ENCODE measurements at regions not wholly inside any gene's neighbourhood (a gene's known extent, or its start where the extent isn't known, plus 50 kb on each side); places are given as distances from the start of the nearest gene placed in this dataset.

DNA sequence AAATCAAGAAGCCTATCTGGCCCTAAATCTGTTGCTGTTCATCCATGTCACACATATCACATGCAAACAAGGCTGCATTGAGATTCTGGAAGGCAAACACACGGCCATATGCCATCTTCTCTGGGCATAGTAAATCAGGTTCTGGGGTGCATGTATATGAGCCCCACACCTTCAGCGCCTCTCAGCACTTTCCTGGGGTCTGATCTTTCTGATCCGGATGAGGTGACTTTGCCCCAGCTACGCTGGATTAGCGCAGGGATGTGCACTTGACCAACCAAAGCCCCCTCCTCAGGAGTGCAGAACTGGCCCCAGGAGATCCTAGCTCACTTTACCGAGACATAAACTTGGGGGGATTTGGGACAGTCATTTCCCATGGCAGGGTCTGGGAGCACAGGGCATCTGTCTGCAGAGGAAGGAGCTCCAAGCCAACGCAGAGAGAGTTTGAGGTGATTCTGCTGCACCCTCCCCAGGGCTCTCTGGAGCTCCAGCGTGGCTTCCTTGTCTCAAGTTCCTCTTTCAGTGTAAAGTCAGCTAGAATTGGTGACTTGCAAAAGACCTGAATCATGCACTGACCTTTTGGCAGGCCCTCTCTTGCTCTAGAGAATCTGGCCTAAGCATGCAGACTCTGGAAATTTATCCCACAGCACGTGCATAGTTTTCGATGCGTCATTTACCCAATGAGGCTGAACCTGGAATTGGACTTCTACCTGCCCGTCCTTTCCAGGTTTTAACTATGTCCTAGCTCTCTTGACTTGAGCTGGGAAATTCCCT lies 63.5 kb upstream of the KLF13 start (continued):
- TF ChIP-seq, protein P1, sequence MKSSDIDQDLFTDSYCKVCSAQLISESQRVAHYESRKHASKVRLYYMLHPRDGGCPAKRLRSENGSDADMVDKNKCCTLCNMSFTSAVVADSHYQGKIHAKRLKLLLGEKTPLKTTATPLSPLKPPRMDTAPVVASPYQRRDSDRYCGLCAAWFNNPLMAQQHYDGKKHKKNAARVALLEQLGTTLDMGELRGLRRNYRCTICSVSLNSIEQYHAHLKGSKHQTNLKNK (CRISPR knock-in tag; IDR thresholded peaks at IDR 0.05) = no peak

DNA sequence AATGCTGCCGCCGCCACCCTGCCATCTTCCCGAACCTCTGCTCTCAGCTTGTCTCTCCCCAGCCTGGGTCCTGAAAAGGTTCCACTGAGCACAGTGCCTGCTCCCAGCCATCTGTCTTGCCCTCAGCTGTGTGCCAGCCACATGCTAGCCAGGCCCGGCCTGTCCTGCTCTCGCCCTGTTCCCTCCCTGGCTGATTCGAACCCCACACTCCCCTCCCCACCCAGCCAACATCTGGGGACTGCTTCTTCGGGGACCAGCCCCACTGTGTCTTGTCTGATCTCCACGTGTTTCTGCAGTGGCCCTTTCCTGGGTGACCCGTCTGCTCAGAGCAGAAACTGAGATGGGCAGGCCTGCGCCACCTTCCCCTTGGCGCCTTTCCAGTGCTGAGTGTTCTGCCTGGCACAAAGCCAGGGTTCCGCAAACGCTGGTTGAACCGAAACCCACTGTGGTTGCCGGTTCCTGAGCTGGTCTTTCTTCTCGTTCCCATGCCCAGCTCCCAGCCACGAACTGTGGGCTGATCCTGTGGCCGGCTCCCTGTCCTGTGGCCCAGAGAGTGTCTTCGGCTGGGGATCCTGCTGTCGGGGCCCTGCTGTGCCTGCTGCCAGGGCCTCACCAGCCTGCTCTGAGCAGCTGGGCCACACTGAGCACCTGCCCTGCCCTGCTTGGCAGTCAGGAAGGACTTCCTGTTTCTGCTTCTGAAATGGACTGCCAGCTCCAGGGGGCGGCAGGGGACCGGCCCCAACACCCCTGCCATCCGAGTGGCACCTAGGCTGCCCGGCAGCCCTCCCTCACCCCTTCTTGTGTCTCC lies 62.7 kb upstream of the KLF13 start:
- ChIA-PET POLR2A (no interaction called here), CTCF (interaction anchor here (0.7 to 2.0 kb wide), 5 partner anchors 135 to 262 kb away, joined by 3 to 7 read pairs (median 4); no protein-coding TSS in a partner anchor)
- Mint-ChIP-seq H3K4me1 (peaks cover 8% of the 10 kb centered on the region; the same call in 1 of the 2 replicates), H3K27me3 (ENCODE audit: low read depth) (no peaks in the 10 kb centered on the region), H3K9me3 (no peaks in the 10 kb centered on the region), H3K36me3 (no peaks in the 10 kb centered on the region), H3K4me3 (no peak overlapping the region), H3K27ac (no peak overlapping the region)
- DNase-seq (ENCODE audit: low spot score) (peak; percentile 7), ATAC-seq (no peak)
- TF ChIP-seq, protein P1 (CRISPR knock-in tag; IDR thresholded peaks at IDR 0.05) = no peak
- TF ChIP-seq, protein P2, sequence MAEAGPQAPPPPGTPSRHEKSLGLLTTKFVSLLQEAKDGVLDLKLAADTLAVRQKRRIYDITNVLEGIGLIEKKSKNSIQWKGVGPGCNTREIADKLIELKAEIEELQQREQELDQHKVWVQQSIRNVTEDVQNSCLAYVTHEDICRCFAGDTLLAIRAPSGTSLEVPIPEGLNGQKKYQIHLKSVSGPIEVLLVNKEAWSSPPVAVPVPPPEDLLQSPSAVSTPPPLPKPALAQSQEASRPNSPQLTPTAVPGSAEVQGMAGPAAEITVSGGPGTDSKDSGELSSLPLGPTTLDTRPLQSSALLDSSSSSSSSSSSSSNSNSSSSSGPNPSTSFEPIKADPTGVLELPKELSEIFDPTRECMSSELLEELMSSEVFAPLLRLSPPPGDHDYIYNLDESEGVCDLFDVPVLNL (CRISPR knock-in tag; IDR thresholded peaks at IDR 0.05; ENCODE audit: borderline replicate concordance, low read depth) = no peak
- TF ChIP-seq OVOL2 (CRISPR knock-in tag; IDR thresholded peaks at IDR 0.05; ENCODE audit: borderline replicate concordance) = no peak
- TF ChIP-seq, protein P3, sequence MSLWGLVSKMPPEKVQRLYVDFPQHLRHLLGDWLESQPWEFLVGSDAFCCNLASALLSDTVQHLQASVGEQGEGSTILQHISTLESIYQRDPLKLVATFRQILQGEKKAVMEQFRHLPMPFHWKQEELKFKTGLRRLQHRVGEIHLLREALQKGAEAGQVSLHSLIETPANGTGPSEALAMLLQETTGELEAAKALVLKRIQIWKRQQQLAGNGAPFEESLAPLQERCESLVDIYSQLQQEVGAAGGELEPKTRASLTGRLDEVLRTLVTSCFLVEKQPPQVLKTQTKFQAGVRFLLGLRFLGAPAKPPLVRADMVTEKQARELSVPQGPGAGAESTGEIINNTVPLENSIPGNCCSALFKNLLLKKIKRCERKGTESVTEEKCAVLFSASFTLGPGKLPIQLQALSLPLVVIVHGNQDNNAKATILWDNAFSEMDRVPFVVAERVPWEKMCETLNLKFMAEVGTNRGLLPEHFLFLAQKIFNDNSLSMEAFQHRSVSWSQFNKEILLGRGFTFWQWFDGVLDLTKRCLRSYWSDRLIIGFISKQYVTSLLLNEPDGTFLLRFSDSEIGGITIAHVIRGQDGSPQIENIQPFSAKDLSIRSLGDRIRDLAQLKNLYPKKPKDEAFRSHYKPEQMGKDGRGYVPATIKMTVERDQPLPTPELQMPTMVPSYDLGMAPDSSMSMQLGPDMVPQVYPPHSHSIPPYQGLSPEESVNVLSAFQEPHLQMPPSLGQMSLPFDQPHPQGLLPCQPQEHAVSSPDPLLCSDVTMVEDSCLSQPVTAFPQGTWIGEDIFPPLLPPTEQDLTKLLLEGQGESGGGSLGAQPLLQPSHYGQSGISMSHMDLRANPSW (CRISPR knock-in tag; conservative IDR thresholded peaks at IDR 0.05; ENCODE audit: low read depth) = no peak
- TF ChIP-seq EMX1 (CRISPR knock-in tag; IDR thresholded peaks at IDR 0.05) = no peak
- no peak for TF ChIP-seq NR1H2 (CRISPR knock-in tag; IDR thresholded peaks at IDR 0.05)
- TF ChIP-seq, protein P4, sequence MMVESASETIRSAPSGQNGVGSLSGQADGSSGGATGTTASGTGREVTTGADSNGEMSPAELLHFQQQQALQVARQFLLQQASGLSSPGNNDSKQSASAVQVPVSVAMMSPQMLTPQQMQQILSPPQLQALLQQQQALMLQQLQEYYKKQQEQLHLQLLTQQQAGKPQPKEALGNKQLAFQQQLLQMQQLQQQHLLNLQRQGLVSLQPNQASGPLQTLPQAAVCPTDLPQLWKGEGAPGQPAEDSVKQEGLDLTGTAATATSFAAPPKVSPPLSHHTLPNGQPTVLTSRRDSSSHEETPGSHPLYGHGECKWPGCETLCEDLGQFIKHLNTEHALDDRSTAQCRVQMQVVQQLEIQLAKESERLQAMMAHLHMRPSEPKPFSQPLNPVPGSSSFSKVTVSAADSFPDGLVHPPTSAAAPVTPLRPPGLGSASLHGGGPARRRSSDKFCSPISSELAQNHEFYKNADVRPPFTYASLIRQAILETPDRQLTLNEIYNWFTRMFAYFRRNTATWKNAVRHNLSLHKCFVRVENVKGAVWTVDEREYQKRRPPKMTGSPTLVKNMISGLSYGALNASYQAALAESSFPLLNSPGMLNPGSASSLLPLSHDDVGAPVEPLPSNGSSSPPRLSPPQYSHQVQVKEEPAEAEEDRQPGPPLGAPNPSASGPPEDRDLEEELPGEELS (CRISPR knock-in tag; IDR thresholded peaks at IDR 0.05) = no peak
- no peak for TF ChIP-seq JAZF1 (CRISPR knock-in tag; IDR thresholded peaks at IDR 0.05)

DNA sequence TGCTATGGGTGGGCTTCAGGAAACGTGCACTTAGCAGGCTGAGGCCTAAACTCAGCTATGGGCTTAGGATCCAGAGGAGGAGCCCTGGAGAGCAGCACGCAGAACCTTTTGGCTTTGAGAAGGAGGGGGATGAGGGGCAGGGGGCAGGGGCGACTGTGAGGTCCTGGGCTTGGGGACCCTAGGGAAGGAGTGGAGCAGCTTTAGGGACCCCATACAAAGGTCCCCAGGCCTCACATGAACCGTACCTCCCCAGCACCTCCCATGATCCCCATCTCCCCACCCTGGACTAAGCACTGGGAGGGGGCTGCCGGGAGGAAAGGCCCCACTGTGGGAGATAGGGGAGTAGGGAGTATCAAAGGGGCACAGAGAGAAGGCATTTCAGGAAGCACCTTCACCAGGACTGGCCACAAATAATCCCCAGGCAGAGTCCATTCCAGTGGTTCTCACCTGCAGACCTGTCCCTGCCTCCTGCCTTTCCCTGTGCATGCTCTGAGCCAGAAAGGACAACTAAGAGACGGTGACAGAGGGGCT lies 62.0 kb upstream of the KLF13 start:
- ChIA-PET POLR2A (no interaction called here), CTCF (interaction anchor here (0.7 to 2.0 kb wide), 2 partner anchors 171 to 261 kb away, joined by 6 to 7 read pairs; no protein-coding TSS in a partner anchor)
- Mint-ChIP-seq H3K4me1 (peaks cover 8% of the 10 kb centered on the region; the same call in 1 of the 2 replicates), H3K36me3 (no peaks in the 10 kb centered on the region), H3K9me3 (no peaks in the 10 kb centered on the region), H3K27ac (no peak overlapping the region), H3K27me3 (ENCODE audit: low read depth) (no peaks in the 10 kb centered on the region), H3K4me3 (no peak overlapping the region)
- ATAC-seq (no peak), DNase-seq (ENCODE audit: low spot score) (peak; percentile 1)
- no peak for TF ChIP-seq RORB (CRISPR knock-in tag; IDR thresholded peaks at IDR 0.05)
- TF ChIP-seq, protein P5, sequence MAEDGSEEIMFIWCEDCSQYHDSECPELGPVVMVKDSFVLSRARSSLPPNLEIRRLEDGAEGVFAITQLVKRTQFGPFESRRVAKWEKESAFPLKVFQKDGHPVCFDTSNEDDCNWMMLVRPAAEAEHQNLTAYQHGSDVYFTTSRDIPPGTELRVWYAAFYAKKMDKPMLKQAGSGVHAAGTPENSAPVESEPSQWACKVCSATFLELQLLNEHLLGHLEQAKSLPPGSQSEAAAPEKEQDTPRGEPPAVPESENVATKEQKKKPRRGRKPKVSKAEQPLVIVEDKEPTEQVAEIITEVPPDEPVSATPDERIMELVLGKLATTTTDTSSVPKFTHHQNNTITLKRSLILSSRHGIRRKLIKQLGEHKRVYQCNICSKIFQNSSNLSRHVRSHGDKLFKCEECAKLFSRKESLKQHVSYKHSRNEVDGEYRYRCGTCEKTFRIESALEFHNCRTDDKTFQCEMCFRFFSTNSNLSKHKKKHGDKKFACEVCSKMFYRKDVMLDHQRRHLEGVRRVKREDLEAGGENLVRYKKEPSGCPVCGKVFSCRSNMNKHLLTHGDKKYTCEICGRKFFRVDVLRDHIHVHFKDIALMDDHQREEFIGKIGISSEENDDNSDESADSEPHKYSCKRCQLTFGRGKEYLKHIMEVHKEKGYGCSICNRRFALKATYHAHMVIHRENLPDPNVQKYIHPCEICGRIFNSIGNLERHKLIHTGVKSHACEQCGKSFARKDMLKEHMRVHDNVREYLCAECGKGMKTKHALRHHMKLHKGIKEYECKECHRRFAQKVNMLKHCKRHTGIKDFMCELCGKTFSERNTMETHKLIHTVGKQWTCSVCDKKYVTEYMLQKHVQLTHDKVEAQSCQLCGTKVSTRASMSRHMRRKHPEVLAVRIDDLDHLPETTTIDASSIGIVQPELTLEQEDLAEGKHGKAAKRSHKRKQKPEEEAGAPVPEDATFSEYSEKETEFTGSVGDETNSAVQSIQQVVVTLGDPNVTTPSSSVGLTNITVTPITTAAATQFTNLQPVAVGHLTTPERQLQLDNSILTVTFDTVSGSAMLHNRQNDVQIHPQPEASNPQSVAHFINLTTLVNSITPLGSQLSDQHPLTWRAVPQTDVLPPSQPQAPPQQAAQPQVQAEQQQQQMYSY (CRISPR knock-in tag; IDR thresholded peaks at IDR 0.05) = 0 out of 2 replicates have a peak, but pooled peaks have one; percentile 11

All from WTC11 (cell line).